ENCODE measurements at regions not wholly inside any gene's neighbourhood (a gene's known extent, or its start where the extent isn't known, plus 50 kb on each side); places are given as distances from the start of the nearest gene placed in this dataset.

DNA sequence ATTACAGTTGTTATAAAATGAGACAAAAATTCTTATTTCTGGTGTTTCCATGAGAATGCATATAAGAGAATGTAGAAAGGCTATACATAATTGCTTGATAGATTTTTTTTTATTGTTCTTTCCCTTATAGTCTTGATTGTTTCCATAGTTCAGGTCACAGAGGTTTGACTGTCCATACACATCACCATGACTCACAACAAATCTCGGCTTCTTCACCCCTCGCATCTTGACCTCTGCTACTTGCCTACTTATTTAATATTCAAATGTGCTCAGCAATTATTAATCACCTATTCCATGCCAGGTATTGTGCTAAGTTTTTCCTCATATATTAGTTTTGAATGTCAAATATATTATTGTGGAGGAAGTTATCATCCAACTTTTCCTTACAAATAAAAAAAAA lies 789.6 kb downstream of the RNF144A start:
- Histone ChIP-seq H3K4me1 (ENCODE audit: low read depth) (no peaks in the 10 kb centered on the region), H3K4me3 (no peak overlapping the region), H3K9me3 (no peaks in the 10 kb centered on the region), H3K36me3 (ENCODE audit: low read depth) (no peaks in the 10 kb centered on the region)
- TF ChIP-seq, protein P1, sequence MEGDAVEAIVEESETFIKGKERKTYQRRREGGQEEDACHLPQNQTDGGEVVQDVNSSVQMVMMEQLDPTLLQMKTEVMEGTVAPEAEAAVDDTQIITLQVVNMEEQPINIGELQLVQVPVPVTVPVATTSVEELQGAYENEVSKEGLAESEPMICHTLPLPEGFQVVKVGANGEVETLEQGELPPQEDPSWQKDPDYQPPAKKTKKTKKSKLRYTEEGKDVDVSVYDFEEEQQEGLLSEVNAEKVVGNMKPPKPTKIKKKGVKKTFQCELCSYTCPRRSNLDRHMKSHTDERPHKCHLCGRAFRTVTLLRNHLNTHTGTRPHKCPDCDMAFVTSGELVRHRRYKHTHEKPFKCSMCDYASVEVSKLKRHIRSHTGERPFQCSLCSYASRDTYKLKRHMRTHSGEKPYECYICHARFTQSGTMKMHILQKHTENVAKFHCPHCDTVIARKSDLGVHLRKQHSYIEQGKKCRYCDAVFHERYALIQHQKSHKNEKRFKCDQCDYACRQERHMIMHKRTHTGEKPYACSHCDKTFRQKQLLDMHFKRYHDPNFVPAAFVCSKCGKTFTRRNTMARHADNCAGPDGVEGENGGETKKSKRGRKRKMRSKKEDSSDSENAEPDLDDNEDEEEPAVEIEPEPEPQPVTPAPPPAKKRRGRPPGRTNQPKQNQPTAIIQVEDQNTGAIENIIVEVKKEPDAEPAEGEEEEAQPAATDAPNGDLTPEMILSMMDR (IDR thresholded peaks at IDR 0.05) = no peak
- DNase-seq = no peak
- ATAC-seq = no peak
- intact Hi-C loops (cut with DNase I, micrococcal nuclease) = no loop called here

DNA sequence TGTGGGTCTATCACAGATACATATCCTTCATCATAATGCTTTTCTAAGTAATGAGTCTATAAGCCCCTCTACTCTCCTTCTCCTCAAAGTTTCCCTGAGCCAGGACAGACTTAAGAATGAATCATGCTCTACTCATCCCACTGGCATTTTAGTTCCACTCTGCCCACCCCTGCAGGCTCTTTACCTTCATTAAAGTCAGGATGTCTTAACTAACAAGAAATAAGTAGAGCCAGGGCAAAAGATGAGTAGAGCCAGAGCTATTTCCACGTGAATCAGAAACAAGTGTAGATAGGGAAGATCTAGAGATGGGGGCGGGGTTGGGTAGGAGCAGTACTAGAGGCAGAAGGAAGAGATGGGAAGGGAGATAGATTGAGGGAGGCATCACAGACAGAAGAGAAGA lies 790.5 kb downstream of the RNF144A start:
- Histone ChIP-seq H3K9me3 (no peaks in the 10 kb centered on the region), H3K36me3 (ENCODE audit: low read depth) (no peaks in the 10 kb centered on the region), H3K4me3 (no peak overlapping the region), H3K4me1 (ENCODE audit: low read depth) (no peaks in the 10 kb centered on the region)
- DNase-seq = no peak
- ATAC-seq = no peak
- TF ChIP-seq, protein P1 (IDR thresholded peaks at IDR 0.05) = no peak
- intact Hi-C loops (cut with DNase I, micrococcal nuclease) = no loop called here

DNA sequence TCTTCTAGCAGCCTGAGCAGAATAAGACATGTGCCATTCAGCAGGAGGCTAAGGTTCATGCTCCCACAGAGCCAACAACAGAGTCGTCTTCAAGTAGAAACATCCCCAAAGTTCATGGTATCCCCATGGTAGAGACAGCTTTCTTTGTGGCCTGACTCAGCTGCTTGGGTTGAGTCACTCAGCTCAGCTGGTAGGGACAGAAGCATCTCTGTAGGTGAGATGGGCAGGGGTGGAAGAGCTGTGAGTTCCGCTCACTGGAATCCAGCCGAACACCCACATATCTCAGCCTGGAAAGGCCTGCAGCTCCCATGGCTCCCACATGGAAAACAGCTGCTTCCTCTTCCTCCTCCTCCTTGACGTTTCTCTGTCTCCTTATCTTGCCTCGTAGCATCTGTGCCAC lies 792.7 kb downstream of the RNF144A start:
- no peaks in the 10 kb centered on the region for H3K36me3 ChIP-seq (ENCODE audit: low read depth)
- intact Hi-C loops (cut with DNase I, micrococcal nuclease) = no loop called here

DNA sequence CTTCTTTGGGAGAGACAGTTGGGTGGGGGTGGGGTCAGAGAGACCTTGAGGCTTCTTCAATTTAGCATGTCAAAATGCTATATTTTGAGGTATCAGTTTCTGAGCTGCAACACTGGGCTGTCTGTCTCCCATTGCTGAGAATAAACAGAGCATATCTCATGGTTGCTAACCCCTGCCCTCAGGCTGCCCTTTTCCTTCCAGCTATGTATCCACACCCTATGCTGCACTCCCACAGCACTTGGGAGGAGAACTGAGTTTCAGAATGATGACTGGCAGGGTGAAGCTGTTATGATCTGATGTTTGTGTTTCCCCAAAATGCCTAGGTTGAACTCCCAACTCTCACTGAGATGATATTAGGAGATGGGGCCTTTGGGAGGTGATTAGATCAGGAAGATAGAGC lies 794.0 kb downstream of the RNF144A start:
- Histone ChIP-seq H3K4me1 (ENCODE audit: low read depth) (no peaks in the 10 kb centered on the region), H3K36me3 (ENCODE audit: low read depth) (no peaks in the 10 kb centered on the region), H3K4me3 (no peak overlapping the region), H3K9me3 (no peaks in the 10 kb centered on the region)
- TF ChIP-seq, protein P1 (IDR thresholded peaks at IDR 0.05) = no peak
- ATAC-seq (no peak), DNase-seq (no peak)
- intact Hi-C loops (cut with DNase I, micrococcal nuclease) = no loop called here

More for the DNA sequence above, 792.7 kb downstream of the RNF144A start:
- ATAC-seq (no peak), DNase-seq (no peak)
- H3K4me1 ChIP-seq (ENCODE audit: low read depth) = no peaks in the 10 kb centered on the region
- H3K9me3 ChIP-seq = no peaks in the 10 kb centered on the region
- TF ChIP-seq, protein P1 (IDR thresholded peaks at IDR 0.05) = no peak
- no peak overlapping the region for H3K4me3 ChIP-seq

DNA sequence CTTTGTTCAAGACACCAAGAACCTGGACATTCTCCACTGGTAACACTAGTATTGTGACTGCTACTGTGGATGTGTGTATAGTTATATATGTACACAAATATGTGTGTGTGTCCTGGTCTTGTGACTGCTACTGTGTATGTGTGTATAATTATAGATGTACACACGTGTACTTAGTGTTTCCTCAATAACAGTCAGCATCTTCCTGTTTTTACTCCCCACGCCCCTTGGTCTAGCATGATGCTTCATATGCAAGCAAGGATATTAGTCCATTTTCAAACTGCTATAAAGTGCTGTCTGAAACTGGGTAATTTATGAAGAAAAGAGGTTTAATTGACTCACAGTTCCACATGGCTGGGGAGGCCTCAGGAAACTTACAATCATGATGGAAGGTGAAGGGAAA lies 802.7 kb downstream of the RNF144A start:
- H3K4me3 ChIP-seq = no peak overlapping the region

More for the DNA sequence above, 802.7 kb downstream of the RNF144A start:
- ATAC-seq = no peak
- intact Hi-C loops (cut with DNase I, micrococcal nuclease) = no loop called here
- no peaks in the 10 kb centered on the region for H3K36me3 ChIP-seq (ENCODE audit: low read depth)
- no peaks in the 10 kb centered on the region for H3K4me1 ChIP-seq (ENCODE audit: low read depth)
- H3K9me3 ChIP-seq = no peaks in the 10 kb centered on the region
- DNase-seq = no peak
- TF ChIP-seq, protein P1 (IDR thresholded peaks at IDR 0.05) = no peak

All from mucosa of descending colon (tissue), 3 donors.